GM23248 (cell line): ENCODE measurements at regions not wholly inside any gene's neighbourhood (a gene's known extent, or its start where the extent isn't known, plus 50 kb on each side); places are given as distances from the start of the nearest gene placed in this dataset.

Source experiments
- DNase-seq: peaks from one replicate; pipeline ENCODE4 v3.0.0-alpha.2; 2015
- H2AFZ ChIP-seq: fragments of 200-600 bp; sonication (generic); 2 replicates; pipeline ENCODE4 v1.6.1; 2016; ENCODE audit warnings: antibody characterized with exemption
- H3F3A ChIP-seq: fragments of 200-600 bp; sonication (generic); 2 replicates; pipeline ENCODE4 v1.6.1; 2016; ENCODE audit warnings: mild to moderate bottlenecking, antibody characterized with exemption, mixed run types; ENCODE audit not compliant: insufficient read depth
- H3K27ac ChIP-seq: fragments of 200-600 bp; sonication (generic); 2 replicates; pipeline ENCODE4 v1.5.1; 2016; ENCODE audit warnings: mild to moderate bottlenecking
- H3K27me3 ChIP-seq: fragments of 200-600 bp; sonication (generic); replicated peaks from 2 replicates; pipeline ENCODE4 v1.6.1; 2016; ENCODE audit warnings: mild to moderate bottlenecking; ENCODE audit not compliant: insufficient read depth
- H3K36me3 ChIP-seq: fragments of 200-600 bp; sonication (generic); 2 replicates; pipeline ENCODE4 v1.6.1; 2016; ENCODE audit warnings: low read depth, mild to moderate bottlenecking
- H3K4me1 ChIP-seq: fragments of 200-600 bp; sonication (generic); 2 replicates; pipeline ENCODE4 v1.6.1; 2016; ENCODE audit warnings: mild to moderate bottlenecking; ENCODE audit not compliant: insufficient read depth
- H3K4me2 ChIP-seq: fragments of 200-600 bp; sonication (generic); one replicate; pipeline ENCODE4 v1.6.1; 2016; ENCODE audit warnings: mild to moderate bottlenecking; ENCODE audit not compliant: unreplicated experiment
- H3K4me3 ChIP-seq: fragments of 200-600 bp; sonication (generic); 2 replicates; pipeline ENCODE4 v1.5.1; 2016; ENCODE audit warnings: mild to moderate bottlenecking
- H3K79me2 ChIP-seq: fragments of 200-600 bp; sonication (generic); 2 replicates; pipeline ENCODE4 v1.6.1; 2016; ENCODE audit warnings: mild to moderate bottlenecking; ENCODE audit not compliant: insufficient read depth
- H3K9ac ChIP-seq: fragments of 200-600 bp; sonication (generic); 2 replicates; pipeline ENCODE4 v1.6.1; 2016; ENCODE audit warnings: mild to moderate bottlenecking
- H3K9me2 ChIP-seq: fragments of 200-600 bp; sonication (generic); 2 replicates; pipeline ENCODE4 v1.6.1; 2016; ENCODE audit warnings: mixed run types, mild to moderate bottlenecking, moderate library complexity; ENCODE audit not compliant: insufficient read depth
- H3K9me3 ChIP-seq: fragments of 200-600 bp; sonication (generic); one replicate; pipeline ENCODE4 v1.6.1; 2017; ENCODE audit warnings: low read depth
- H4K20me1 ChIP-seq: fragments of 200-600 bp; sonication (generic); 2 replicates; pipeline ENCODE4 v1.6.0; 2016; ENCODE audit not compliant: insufficient read depth
- EZH2 ChIP-seq: fragments of 200-600 bp; sonication (generic); IDR thresholded peaks from 2 replicates; pipeline ENCODE4 v1.6.1; 2018; ENCODE audit warnings: antibody characterized with exemption, mild to moderate bottlenecking; ENCODE audit not compliant: insufficient read depth, poor library complexity, severe bottlenecking
- EZH2phosphoT487 ChIP-seq: fragments of 200-600 bp; sonication (generic); IDR thresholded peaks from 2 replicates; pipeline ENCODE4 v1.6.1; 2018; ENCODE audit warnings: antibody characterized with exemption, moderate library complexity, mild to moderate bottlenecking, low read depth; ENCODE audit not compliant: insufficient read depth
- WGBS, 2 experiments: methylation state at CpG; one replicate each; pipeline ENCODE4 v1.1.6; 2015 to 2017; ENCODE audit warnings: low lambda C conversion rate in 2 of 2, low coverage in 1 of 2; ENCODE audit errors: missing lambda C conversion rate in 2 of 2; 5-methylcytosine and 5-hydroxymethylcytosine counted together
- in situ Hi-C: fragments of 300-500 bp; cut with MboI; formaldehyde crosslinking; loops from 2 replicates; pipeline ENCODE4 v1.15.0; 2020

DNA sequence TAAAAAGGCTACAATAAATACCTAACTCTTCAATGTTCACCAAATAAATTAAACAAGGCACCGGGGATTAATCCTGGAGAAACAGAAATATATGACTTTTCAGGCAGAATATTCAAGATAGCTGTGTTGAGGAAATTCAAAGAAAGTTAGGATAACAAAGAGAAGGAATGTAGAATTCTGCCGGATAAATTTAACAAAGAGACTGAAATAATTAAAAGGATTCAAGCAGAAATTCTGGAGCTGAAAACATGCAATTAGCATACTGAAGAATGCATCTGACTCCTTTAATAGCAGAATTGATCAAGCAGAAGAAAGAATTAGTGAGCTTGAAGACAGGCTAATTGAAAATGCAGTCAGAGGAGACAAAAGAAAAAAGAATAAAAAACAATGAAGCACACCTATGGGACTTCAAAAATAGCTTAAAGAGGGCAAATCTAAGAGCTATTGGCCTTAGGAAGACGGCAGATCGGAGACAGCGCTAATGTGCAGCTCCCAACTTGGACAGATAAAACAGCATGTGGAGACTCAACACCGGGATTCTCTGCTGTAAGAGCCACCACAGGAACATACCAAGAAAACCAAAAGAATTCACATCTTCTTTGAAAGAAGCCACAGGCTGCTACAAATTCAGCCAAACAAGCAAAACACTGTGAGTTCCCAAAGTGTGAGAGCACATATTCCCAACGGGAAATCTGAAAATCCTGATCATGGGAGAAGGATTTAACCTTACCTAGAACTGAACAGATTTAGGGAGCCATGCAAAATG, 1290.9 kb downstream of the PCDH18 start:
- no peaks in the 10 kb centered on the region for H3K79me2 ChIP-seq
- WGBS, 2 experiments = 8 to 9% methylated on average over 7 of the region's 7 CpGs
- no peak overlapping the region for H3K4me3 ChIP-seq
- TF ChIP-seq EZH2 = no peak
- TF ChIP-seq EZH2phosphoT487 = no peak
- H3K27me3 ChIP-seq = no peaks in the 10 kb centered on the region
- H3K9me2 ChIP-seq = no peaks in the 10 kb centered on the region
- no peaks in the 10 kb centered on the region for H3K4me1 ChIP-seq
- no peaks in the 10 kb centered on the region for H3K36me3 ChIP-seq
- H3K9ac ChIP-seq = no peak overlapping the region
- H4K20me1 ChIP-seq = no peaks in the 10 kb centered on the region
- H3K9me3 ChIP-seq = no peaks in the 10 kb centered on the region
- H2AFZ ChIP-seq = no peak overlapping the region
- no peak overlapping the region for H3K4me2 ChIP-seq
- H3F3A ChIP-seq = no peaks in the 10 kb centered on the region
- H3K27ac ChIP-seq = no peak overlapping the region
- no peak for DNase-seq
- in situ Hi-C loops = no loop called here

DNA sequence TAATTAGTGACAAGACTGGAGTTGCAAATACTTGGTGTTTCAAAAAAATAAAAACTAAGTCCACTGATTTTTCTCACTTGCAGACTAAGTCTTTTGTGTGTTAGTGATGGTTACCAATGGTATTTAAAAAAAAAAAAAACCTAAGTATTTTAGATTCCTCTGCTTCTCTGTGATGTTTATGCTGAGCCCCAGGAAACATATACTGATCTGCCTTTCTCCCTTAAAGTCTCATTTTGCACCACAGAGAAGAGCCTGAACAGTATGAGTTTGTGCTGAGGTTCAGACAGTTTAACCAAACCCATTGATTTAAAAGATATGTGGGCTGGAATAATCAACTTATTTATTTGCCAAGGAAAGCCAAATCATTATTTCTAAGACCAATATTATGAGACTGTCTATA, 1305.0 kb downstream of the PCDH18 start:
- Histone ChIP-seq H3K4me1 (no peaks in the 10 kb centered on the region), H3F3A (no peaks in the 10 kb centered on the region), H3K4me3 (no peak overlapping the region), H3K9ac (no peak overlapping the region), H4K20me1 (no peaks in the 10 kb centered on the region), H3K27me3 (no peaks in the 10 kb centered on the region), H3K79me2 (no peaks in the 10 kb centered on the region), H3K36me3 (no peaks in the 10 kb centered on the region), H3K9me3 (no peaks in the 10 kb centered on the region), H2AFZ (no peak overlapping the region), H3K9me2 (no peaks in the 10 kb centered on the region), H3K27ac (no peak overlapping the region), H3K4me2 (no peak overlapping the region)
- no peak for DNase-seq
- TF ChIP-seq EZH2phosphoT487 (no peak), EZH2 (no peak)
- in situ Hi-C loops = no loop called here

DNA sequence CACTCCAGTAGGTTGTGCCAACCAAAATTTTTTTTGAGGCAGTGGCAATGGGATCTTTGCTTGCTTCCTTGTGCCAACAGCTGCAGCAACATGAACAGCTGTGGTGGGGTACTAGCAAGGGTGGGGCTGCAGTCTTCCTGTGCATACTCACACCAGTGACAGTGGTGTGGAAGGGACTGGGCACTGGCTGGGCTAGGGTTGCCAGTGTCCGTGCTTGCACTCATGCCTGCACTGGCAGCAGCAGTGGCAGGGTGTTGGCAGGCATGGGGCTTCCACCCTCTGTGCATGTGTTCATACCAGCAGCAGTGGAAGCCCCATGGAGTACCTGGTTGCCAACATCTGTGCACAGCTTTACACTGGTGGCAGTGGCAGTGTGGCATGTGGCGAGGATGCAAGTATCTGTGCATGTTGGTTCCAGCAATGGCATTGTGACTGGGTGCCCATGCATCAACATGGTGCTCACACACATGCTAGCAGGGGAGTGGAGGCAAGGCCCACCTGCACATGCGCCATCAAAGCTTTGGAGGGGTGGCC, 1312.6 kb downstream of the PCDH18 start:
- WGBS, 2 experiments = 20 to 26% methylated on average over 3 of the region's 3 CpGs
- no peak overlapping the region for H2AFZ ChIP-seq
- no peaks in the 10 kb centered on the region for H4K20me1 ChIP-seq
- no peak for TF ChIP-seq EZH2phosphoT487
- TF ChIP-seq EZH2 = no peak
- no peaks in the 10 kb centered on the region for H3K36me3 ChIP-seq
- H3K4me1 ChIP-seq = no peaks in the 10 kb centered on the region
- H3K27me3 ChIP-seq = no peaks in the 10 kb centered on the region
- in situ Hi-C loops = no loop called here
- no peaks in the 10 kb centered on the region for H3K9me2 ChIP-seq
- no peak overlapping the region for H3K4me2 ChIP-seq
- no peaks in the 10 kb centered on the region for H3K9me3 ChIP-seq
- no peak overlapping the region for H3K9ac ChIP-seq
- no peaks in the 10 kb centered on the region for H3F3A ChIP-seq
- no peaks in the 10 kb centered on the region for H3K79me2 ChIP-seq
- no peak overlapping the region for H3K4me3 ChIP-seq
- H3K27ac ChIP-seq = no peak overlapping the region
- no peak for DNase-seq

DNA sequence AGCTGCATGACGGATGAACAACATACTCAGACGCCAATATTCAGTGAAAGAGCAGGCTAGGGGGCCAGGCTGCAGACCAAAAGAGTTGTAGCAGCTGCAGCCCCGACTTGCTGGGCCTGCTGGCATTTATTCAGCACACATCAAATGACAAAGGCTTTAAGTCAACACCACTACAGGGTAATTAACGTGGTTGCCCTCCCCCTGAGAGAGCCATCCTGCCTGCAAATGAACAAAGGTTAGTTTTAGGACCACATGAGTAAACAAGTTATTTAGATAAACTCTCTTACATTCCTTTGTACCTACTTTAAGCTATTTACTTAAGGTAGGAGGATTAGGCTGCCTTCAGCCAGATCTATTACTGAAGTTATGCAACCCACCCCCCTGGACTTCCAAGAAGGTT, 1329.1 kb downstream of the PCDH18 start:
- H3K27me3 ChIP-seq = no peaks in the 10 kb centered on the region
- no peaks in the 10 kb centered on the region for H3K79me2 ChIP-seq
- no peaks in the 10 kb centered on the region for H3K4me1 ChIP-seq
- H3F3A ChIP-seq = no peaks in the 10 kb centered on the region
- H3K4me2 ChIP-seq = no peak overlapping the region
- 3 to 5% methylated on average over 4 of the region's 4 CpGs for WGBS, 2 experiments
- DNase-seq = no peak
- H3K9ac ChIP-seq = no peak overlapping the region
- no peaks in the 10 kb centered on the region for H3K9me3 ChIP-seq
- TF ChIP-seq EZH2phosphoT487 (no peak), EZH2 (no peak)
- no peak overlapping the region for H3K4me3 ChIP-seq
- in situ Hi-C loops = no loop called here
- no peak overlapping the region for H3K27ac ChIP-seq
- H3K36me3 ChIP-seq = no peaks in the 10 kb centered on the region
- H2AFZ ChIP-seq = no peak overlapping the region
- no peaks in the 10 kb centered on the region for H3K9me2 ChIP-seq
- H4K20me1 ChIP-seq = no peaks in the 10 kb centered on the region
